GM19238 (cell line): ENCODE measurements at regions not wholly inside any gene's neighbourhood (a gene's known extent, or its start where the extent isn't known, plus 50 kb on each side); places are given as distances from the start of the nearest gene placed in this dataset.
"Not testable (repeated sequence)": the region's sequence is repeated elsewhere in the genome, so short reads cannot be mapped to it uniquely, and the experiment has no call there.

Source experiments
- DNase-seq: peaks from one replicate; pipeline ENCODE4 v3.0.0; 2011; ENCODE audit warnings: low spot score; ENCODE audit not compliant: insufficient read length

DNA sequence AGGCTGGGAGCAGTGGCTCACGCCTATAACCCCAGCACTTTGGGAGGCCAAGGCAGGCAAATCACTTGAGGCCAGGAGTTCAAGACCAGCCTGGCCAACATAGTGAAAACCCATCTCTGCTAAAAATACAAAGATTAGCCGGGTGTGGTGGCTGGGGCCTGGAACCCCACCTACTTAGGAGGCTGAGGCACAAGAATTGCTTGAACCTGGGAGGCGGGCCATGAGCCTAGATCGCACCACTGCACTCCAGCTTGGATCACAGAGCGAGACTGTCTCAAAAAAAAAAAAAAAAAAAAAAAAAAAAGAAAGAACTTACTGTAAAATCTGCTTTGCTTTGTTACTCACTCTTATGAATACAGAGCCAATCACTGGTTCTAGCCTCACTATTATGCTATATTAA, 166.4 kb upstream of the TMCC3 start:
- DNase-seq = not testable (repeated sequence)

DNA sequence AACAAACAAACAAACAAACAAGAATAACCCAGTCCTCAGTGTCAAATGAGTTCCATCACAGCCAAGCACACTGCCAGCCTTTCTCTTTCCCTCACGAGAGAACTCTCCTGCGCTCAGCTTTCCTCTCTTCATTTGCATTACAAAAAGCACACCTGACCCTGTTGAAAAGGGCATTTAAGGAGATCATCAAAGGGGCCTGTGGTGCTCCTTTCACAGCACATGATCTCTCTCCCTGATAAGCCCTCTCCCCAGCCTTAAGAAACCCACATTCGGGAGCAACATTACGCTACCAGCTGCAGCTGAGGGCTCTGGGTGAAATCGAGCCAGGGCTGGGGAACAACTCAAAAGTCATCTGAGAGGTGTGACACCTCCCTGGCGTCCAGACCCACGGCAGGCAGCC, 165.6 kb upstream of the TMCC3 start:
- DNase-seq = no peak

DNA sequence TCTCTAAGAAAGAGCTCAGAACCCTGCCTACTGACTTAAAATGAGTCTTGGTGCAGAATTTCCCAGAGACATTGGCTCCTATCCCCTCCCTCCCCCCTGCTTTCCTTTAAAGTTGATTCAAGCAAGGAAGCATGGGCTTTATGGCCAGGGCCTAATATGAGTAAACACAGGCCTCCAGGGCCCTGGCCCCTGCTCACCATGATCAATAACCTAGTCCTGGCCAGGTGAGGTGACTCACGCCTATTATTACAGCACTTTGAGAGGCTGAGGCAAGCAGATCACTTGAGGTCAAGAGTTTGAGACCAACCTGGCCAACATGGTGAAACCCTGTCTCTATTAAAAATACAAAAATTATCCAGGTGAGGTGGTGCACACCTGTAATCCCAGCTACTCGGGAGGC, 165.1 kb upstream of the TMCC3 start:
- DNase-seq = no peak

- no peak for DNase-seq
Observed at GRCh38 chr12:94813314-94813713, 163.0 kb upstream of the TMCC3 start.

- no peak for DNase-seq
Observed at GRCh38 chr12:94812345-94812744, 162.0 kb upstream of the TMCC3 start.

DNA sequence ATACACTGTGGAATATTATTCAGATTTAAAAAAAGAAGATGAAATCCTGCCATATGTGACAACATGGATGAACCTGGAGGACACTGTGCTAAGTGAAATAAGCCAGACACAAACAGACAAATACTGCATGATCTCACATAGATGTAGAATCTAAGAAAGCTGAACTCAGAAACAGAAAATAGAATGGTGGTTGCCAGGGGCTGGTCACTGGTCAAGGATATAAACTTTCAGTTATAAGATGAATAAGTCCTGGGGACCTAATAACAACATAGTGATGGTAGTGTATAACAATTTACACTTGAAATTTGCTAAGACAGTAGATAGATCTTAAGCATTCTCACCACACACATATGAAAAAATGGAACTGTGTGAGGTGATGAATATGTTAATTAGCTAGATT, 161.3 kb upstream of the TMCC3 start:
- no peak for DNase-seq

DNA sequence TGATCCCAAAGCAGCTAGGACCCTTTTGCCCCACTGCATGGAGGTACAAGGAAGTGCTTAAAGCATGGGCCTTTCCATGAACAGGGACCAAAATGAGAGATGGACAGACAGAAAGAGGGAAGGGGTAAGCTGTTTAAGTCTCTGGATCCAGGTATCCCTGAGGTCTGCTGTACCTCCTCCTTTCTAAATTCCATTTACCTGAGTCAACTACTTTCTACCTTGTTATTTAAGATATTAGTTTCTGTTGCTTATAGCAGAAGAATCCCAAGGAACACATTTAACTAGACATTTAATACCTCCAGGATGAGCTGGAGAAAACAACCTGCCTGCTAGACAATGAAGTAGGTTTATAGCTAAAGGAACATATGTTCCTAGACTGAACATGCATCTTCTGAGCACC, 157.6 kb upstream of the TMCC3 start:
- no peak for DNase-seq

GRCh38 chr12:94806617-94807016, 156.3 kb upstream of the TMCC3 start:
- DNase-seq = no peak

DNA sequence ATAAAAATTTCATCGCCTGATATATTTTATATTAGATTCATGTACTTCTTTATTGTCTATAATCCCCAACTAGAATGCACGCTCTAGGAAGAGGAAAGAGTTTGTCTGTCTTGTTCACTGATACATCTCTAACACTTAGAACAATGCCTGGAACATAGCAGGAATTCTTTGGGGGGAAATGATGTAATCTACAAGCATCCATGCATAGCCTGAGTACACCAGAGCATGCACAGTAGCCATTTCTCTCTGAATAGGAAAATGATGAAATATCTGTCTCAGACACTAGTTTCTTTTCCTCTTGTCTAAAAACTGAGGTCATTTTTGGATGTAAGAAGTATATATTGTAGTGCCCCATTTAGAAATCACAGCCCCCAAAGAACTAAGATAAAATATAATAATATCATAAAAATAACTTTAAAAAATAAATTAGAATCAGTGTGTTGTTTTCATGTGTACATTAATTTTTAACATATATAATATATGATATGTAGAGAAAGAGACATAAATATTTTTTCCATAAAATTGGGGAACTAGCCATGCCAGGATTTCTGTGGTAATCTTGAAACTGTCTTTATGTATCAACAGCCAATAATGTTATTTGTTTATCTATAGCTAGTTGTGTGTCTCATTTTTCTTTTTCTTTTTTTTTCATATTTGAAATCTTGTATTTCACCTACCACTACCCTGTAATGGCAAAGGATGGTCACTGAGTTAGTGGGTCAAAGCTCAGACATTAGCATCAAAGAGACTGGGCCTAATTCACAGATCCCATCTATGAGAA, 155.6 kb upstream of the TMCC3 start:
- DNase-seq = no peak

DNA sequence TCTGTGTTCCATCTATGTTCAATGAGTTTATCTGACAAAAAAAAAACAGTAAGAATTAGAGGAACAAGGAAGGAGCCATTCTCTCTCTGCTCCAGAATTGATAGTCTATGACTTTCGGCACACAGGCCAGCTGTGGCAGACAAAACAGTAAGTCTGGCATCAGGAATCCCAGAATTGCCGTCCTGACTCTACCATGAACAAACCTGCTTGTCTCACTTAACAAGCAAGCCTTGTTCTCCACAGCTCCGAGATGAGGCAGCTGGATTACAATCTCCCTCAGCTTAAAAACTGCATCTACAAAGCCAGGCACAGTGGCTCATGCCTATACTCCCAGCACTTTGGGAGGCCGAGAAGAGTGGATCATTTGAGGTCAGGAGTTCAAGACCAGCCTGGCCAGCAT, 153.6 kb upstream of the TMCC3 start:
- no peak for DNase-seq

GRCh38 chr12:94802796-94803195, 152.4 kb upstream of the TMCC3 start:
- DNase-seq = no peak

DNA sequence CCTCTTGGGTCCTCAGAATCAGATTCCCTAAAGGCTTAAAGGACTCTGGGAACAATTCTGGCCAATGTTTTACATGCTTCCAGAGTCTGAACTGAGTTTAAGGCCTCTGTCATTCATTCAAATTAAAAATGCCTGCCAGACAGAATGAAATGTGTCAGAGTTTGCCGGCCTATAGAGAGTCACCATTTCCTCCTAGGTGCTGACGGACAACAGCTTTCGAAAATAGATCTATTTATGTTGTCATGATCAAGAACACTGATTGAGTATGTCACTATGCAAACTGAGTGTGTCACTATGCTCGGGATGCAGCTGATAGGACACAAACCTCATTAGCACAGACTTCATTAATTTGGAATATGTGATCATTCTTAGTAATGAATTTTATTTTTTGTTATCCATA, 151.4 kb upstream of the TMCC3 start:
- no peak for DNase-seq

DNA sequence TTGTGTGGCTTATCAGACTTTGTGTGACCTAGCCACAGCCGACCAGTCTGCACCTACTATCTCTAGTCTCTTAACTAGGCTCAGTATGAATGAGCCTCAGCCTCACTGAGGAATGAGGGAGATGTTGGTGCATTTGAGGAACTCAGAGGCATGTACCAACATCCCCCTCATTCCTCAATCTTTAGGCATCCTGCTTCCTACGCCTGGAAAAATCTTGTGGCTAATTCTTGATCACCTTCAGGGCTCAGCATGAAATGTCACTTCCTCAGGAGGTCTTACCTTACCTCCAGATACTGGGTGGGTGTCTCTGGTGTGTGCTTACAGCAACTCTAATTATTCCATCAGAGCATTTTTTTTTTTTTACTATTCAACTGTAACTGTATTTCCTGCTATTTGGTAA, 148.8 kb upstream of the TMCC3 start:
- DNase-seq = no peak

- no peak for DNase-seq
Observed at GRCh38 chr12:94798113-94798512, 147.8 kb upstream of the TMCC3 start.

GRCh38 chr12:94795520-94795919, 145.2 kb upstream of the TMCC3 start:
- no peak for DNase-seq

DNA sequence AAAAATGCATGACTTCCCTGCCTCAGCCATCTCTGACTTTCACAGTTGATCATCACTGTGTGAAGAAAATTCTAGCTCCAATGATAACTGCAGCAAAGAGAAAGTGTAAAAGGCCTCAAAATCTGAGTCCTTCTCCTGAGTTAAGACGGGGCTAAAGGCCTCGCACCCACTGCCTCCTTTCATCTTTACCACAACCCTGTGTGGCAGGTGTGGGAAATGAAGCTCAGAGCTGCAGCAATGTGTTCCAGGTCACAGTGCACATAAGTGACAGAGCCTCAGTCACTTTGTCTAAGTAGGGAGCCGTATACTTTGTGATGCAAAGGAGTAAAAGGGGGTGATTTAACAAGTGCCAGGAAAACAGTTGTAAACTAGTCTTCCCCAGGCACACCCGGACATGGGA, 144.7 kb upstream of the TMCC3 start:
- no peak for DNase-seq

- no peak for DNase-seq
Observed at GRCh38 chr12:94793191-94793595, 142.8 kb upstream of the TMCC3 start.

GRCh38 chr12:94792693-94793092, 142.3 kb upstream of the TMCC3 start:
- DNase-seq = no peak

GRCh38 chr12:94791933-94792332, 141.6 kb upstream of the TMCC3 start:
- DNase-seq = no peak

DNA sequence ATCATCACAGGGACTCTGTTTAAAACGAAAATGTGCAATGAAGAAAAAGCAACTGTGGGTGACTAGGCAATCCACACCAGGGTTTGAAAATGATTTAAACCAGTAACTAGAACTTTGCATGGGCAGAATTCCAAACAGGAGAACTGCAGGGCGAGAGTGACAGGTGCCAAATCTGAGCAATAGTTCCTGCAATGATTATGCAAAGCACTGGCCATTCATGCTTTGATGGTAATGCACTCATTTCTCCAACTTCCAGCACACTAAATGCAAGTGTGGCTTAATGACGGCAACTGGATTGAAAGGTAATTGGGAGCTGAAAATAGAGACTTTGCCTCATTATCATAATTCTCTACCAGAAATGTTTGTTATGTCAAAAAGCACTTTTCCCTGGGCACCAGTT, 140.5 kb upstream of the TMCC3 start:
- DNase-seq = no peak

- DNase-seq = no peak
Observed at GRCh38 chr12:94790370-94790769, 140.0 kb upstream of the TMCC3 start.

- DNase-seq = no peak
Observed at GRCh38 chr12:94789510-94790225, 139.3 kb upstream of the TMCC3 start.

GRCh38 chr12:94788298-94788697, 137.9 kb upstream of the TMCC3 start:
- DNase-seq = no peak
